OCI-LY3 (cell line): ENCODE measurements at regions not wholly inside any gene's neighbourhood (a gene's known extent, or its start where the extent isn't known, plus 50 kb on each side); places are given as distances from the start of the nearest gene placed in this dataset.

Experiments
- EZH2phosphoT487 ChIP-seq: fragments of 200-600 bp; shearing (Covaris generic); IDR thresholded peaks from 2 replicates; pipeline ENCODE4 v1.6.1; 2018; ENCODE audit warnings: antibody characterized with exemption, mixed run types, low read depth
- TF ChIP-seq, protein P1 (sequence below): fragments of 200-600, 300-600 bp; sonication (generic); IDR thresholded peaks from 2 replicates; pipeline ENCODE4 v1.5.1; 2014; ENCODE audit warnings: antibody characterized with exemption, low read length, low read depth

DNA sequence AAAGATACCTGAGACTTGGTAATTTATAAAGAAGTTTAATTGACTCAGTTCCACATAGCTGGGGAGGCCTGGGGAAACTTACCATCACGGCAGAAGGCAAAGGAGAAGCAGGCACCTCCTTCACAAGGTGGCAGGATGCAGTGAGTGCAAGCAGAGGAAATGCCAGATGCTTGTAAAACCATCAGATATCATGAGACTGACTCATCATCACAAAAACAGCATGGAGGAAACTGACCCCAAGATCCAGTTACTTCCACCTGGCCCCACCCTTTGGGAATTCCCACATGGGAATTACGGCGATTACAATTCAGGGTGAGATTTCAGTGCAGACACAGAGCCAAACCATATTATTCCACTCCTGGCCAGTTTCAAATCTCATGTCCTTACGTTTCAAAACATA, 514.7 kb upstream of the SPANXN1 start:
- TF ChIP-seq, protein P1, sequence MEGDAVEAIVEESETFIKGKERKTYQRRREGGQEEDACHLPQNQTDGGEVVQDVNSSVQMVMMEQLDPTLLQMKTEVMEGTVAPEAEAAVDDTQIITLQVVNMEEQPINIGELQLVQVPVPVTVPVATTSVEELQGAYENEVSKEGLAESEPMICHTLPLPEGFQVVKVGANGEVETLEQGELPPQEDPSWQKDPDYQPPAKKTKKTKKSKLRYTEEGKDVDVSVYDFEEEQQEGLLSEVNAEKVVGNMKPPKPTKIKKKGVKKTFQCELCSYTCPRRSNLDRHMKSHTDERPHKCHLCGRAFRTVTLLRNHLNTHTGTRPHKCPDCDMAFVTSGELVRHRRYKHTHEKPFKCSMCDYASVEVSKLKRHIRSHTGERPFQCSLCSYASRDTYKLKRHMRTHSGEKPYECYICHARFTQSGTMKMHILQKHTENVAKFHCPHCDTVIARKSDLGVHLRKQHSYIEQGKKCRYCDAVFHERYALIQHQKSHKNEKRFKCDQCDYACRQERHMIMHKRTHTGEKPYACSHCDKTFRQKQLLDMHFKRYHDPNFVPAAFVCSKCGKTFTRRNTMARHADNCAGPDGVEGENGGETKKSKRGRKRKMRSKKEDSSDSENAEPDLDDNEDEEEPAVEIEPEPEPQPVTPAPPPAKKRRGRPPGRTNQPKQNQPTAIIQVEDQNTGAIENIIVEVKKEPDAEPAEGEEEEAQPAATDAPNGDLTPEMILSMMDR = no peak
- no peak for TF ChIP-seq EZH2phosphoT487
